ENCODE measurements at regions not wholly inside any gene's neighbourhood (a gene's known extent, or its start where the extent isn't known, plus 50 kb on each side); places are given as distances from the start of the nearest gene placed in this dataset.

- TF ChIP-seq IRF3 (IDR thresholded peaks at IDR 0.05): no peak
These were observed 60.1 kb upstream of the MAP3K7 start (continued) for GRCh38 chr6:90646940-90647339.

GRCh38 chr6:90645634-90646033, 58.8 kb upstream of the MAP3K7 start:
- CTCF ChIA-PET: no interaction called here
- in situ Hi-C loops (cut with MboI) (no loop called here), intact Hi-C loops (cut with micrococcal nuclease; ENCODE audit: unreplicated experiment) (no loop called here)

GRCh38 chr6:90644492-90644891, 57.6 kb upstream of the MAP3K7 start:
- Histone ChIP-seq H3K36me3 (ENCODE audit: control insufficient read depth in 2 of 2, insufficient read depth in 2 of 2, low read length in 1 of 2) (no peaks in the 10 kb centered on the region), H3K4me3 (no peak overlapping the region), H3K9me3 (replicated peaks; ENCODE audit: control insufficient read depth, insufficient read depth, low read length) (no peaks in the 10 kb centered on the region), H3K4me1 (ENCODE audit: control insufficient read depth, insufficient read depth, low read length) (no peaks in the 10 kb centered on the region), H3K4me2 (ENCODE audit: control insufficient read depth, insufficient read depth) (no peak overlapping the region), H3K27ac (ENCODE audit: control insufficient read depth, insufficient read depth) (no peak overlapping the region), H3K27me3 (replicated peaks in 1 of 2; ENCODE audit: control insufficient read depth in 2 of 2, insufficient read depth in 2 of 2, low read length in 1 of 2) (no peaks in the 10 kb centered on the region), H4K20me1 (ENCODE audit: control insufficient read depth, insufficient read depth) (no peaks in the 10 kb centered on the region), H3K9ac (ENCODE audit: control insufficient read depth, insufficient read depth, low read length) (no peak overlapping the region), H3K79me2 (ENCODE audit: control insufficient read depth, insufficient read depth, low read length) (no peaks in the 10 kb centered on the region), H2AFZ (ENCODE audit: control insufficient read depth, low read depth, low read length) (no peak overlapping the region)
- TF ChIP-seq SIN3A (IDR thresholded peaks at IDR 0.05; ENCODE audit: low read depth, low read length) (no peak), MYB (IDR thresholded peaks at IDR 0.05; ENCODE audit: borderline replicate concordance, low read depth, low read length) (no peak), ZBTB4 (CRISPR knock-in tag; IDR thresholded peaks at IDR 0.05) (no peak)
- intact Hi-C loops (cut with micrococcal nuclease; ENCODE audit: unreplicated experiment) (no loop called here), in situ Hi-C loops (cut with MboI) (no loop called here)
- WGBS (ENCODE audit: insufficient coverage, insufficient replicate concordance, low lambda C conversion rate, missing lambda C conversion rate): 0% methylated on average over 2 of the region's 2 CpGs
- RAD21 ChIA-PET (ENCODE audit: unreplicated experiment): no interaction called here
- no TSS peak for BruUV-seq (replicated peaks)
- CTCF ChIA-PET: no interaction called here
- DNase-seq (ENCODE audit: low read depth, low spot score) (no peak), ATAC-seq (no peak), FAIRE-seq (no peak)
- POLR2A ChIA-PET: no interaction called here
- SMC1A ChIA-PET (ENCODE audit: uncharacterized antibody, unreplicated experiment): no interaction called here

More at GRCh38 chr6:90645634-90646033, 58.8 kb upstream of the MAP3K7 start:
- 28% methylated on average over 4 of the region's 4 CpGs for WGBS (ENCODE audit: insufficient coverage, insufficient replicate concordance, low lambda C conversion rate, missing lambda C conversion rate)
- Histone ChIP-seq H3K9ac (ENCODE audit: control insufficient read depth, insufficient read depth, low read length) (no peak overlapping the region), H3K4me3 (no peak overlapping the region), H3K36me3 (ENCODE audit: control insufficient read depth in 2 of 2, insufficient read depth in 2 of 2, low read length in 1 of 2) (no peaks in the 10 kb centered on the region), H4K20me1 (ENCODE audit: control insufficient read depth, insufficient read depth) (no peaks in the 10 kb centered on the region), H3K9me3 (replicated peaks; ENCODE audit: control insufficient read depth, insufficient read depth, low read length) (no peaks in the 10 kb centered on the region), H2AFZ (ENCODE audit: control insufficient read depth, low read depth, low read length) (no peak overlapping the region), H3K4me1 (ENCODE audit: control insufficient read depth, insufficient read depth, low read length) (no peaks in the 10 kb centered on the region), H3K4me2 (ENCODE audit: control insufficient read depth, insufficient read depth) (no peak overlapping the region), H3K27me3 (replicated peaks in 1 of 2; ENCODE audit: control insufficient read depth in 2 of 2, insufficient read depth in 2 of 2, low read length in 1 of 2) (no peaks in the 10 kb centered on the region), H3K79me2 (ENCODE audit: control insufficient read depth, insufficient read depth, low read length) (no peaks in the 10 kb centered on the region), H3K27ac (ENCODE audit: control insufficient read depth, insufficient read depth) (no peak overlapping the region)
- ChIA-PET POLR2A (no interaction called here), SMC1A (ENCODE audit: uncharacterized antibody, unreplicated experiment) (no interaction called here), RAD21 (ENCODE audit: unreplicated experiment) (no interaction called here)
- FAIRE-seq (no peak), DNase-seq (ENCODE audit: low read depth, low spot score) (no peak), ATAC-seq (no peak)
- no TSS peak for BruUV-seq (replicated peaks)
- TF ChIP-seq IKZF1 (conservative IDR thresholded peaks at IDR 0.05): no peak
- no peak for TF ChIP-seq STAT1 (conservative IDR thresholded peaks at IDR 0.05)

All from GM12878 (cell line).